Fibroblast of the aortic adventitia (primary cell): ENCODE measurements at regions not wholly inside any gene's neighbourhood (a gene's known extent, or its start where the extent isn't known, plus 50 kb on each side); places are given as distances from the start of the nearest gene placed in this dataset.

ENCODE experiments used
- DNase-seq: peaks from one replicate; pipeline ENCODE4 v3.0.0-alpha.2; 2010; ENCODE audit warnings: low read depth
- H3K4me3 ChIP-seq: 2 replicates; pipeline ENCODE4 v1.5.1; 2011; ENCODE audit warnings: low read depth, mild to moderate bottlenecking, control low read depth, low read length, moderate library complexity
- CTCF ChIP-seq: IDR thresholded peaks from 2 replicates; pipeline ENCODE4 v1.5.1; 2011; ENCODE audit warnings: mild to moderate bottlenecking, low read length, control low read depth, inconsistent platforms; ENCODE audit not compliant: insufficient read depth

- DNase-seq: no peak
- no peak overlapping the region for H3K4me3 ChIP-seq
- TF ChIP-seq CTCF: no peak
These were observed 118.3 kb upstream of the NCK2 start for GRCh38 chr2:105626212-105626965.

- no peak overlapping the region for H3K4me3 ChIP-seq
- DNase-seq: no peak
- no peak for TF ChIP-seq CTCF
These were observed 119.1 kb upstream of the NCK2 start for GRCh38 chr2:105625632-105626031.

GRCh38 chr2:105621038-105621437, 123.7 kb upstream of the NCK2 start:
- no peak overlapping the region for H3K4me3 ChIP-seq
- no peak for DNase-seq
- TF ChIP-seq CTCF: no peak

GRCh38 chr2:105618351-105618659, 126.4 kb upstream of the NCK2 start:
- no peak for TF ChIP-seq CTCF
- H3K4me3 ChIP-seq: no peak overlapping the region
- DNase-seq: no peak

- DNase-seq: no peak
- TF ChIP-seq CTCF: no peak
- H3K4me3 ChIP-seq: no peak overlapping the region
These were observed 126.9 kb upstream of the NCK2 start for GRCh38 chr2:105617631-105618350.

GRCh38 chr2:105615305-105615704, 129.4 kb upstream of the NCK2 start:
- no peak overlapping the region for H3K4me3 ChIP-seq
- DNase-seq: no peak
- no peak for TF ChIP-seq CTCF
